K562 (cell line): ENCODE measurements at regions not wholly inside any gene's neighbourhood (a gene's known extent, or its start where the extent isn't known, plus 50 kb on each side); places are given as distances from the start of the nearest gene placed in this dataset.

Source experiments
- ARID3A ChIP-seq: IDR thresholded peaks from 2 replicates; pipeline ENCODE4 v1.6.1; 2012; ENCODE audit warnings: low read depth, low read length, improper control_type of control experiment, borderline replicate concordance
- ASH1L ChIP-seq: fragments of 450-650 bp; IDR thresholded peaks from 2 replicates; pipeline ENCODE4 v1.6.1; 2018; ENCODE audit warnings: borderline replicate concordance, mild to moderate bottlenecking, low read depth; ENCODE audit not compliant: partially characterized antibody
- HOMEZ ChIP-seq: fragments of 250-450 bp; sonication (Bioruptor Pico); IDR thresholded peaks from 2 replicates; pipeline ENCODE4 v1.4.0; 2020; ENCODE audit warnings: mild to moderate bottlenecking, moderate library complexity
- ILK ChIP-seq: fragments of 450-650 bp; IDR thresholded peaks from 2 replicates; pipeline ENCODE4 v1.6.1; 2016; ENCODE audit warnings: missing genetic modification characterization, low read depth, mild to moderate bottlenecking, missing compliant biosample characterization, moderate library complexity, borderline replicate concordance
- ZNF407 ChIP-seq: fragments of 450-650 bp; IDR thresholded peaks from 2 replicates; pipeline ENCODE4 v1.6.1; 2016; ENCODE audit warnings: low read depth
- ZNF696 ChIP-seq: fragments of 250-450 bp; sonication (Bioruptor Pico); conservative IDR thresholded peaks from 2 replicates; pipeline ENCODE4 v1.4.0; 2020; ENCODE audit warnings: mild to moderate bottlenecking, moderate library complexity
- TF ChIP-seq, protein P1 (sequence below): fragments of 250-450 bp; sonication (Bioruptor Pico); IDR thresholded peaks from 2 replicates; pipeline ENCODE4 v1.4.0; 2020; ENCODE audit warnings: mild to moderate bottlenecking

GRCh38 chr1:36730599-36730998, 247.9 kb upstream of the CSF3R start (continued):
- TF ChIP-seq, protein P1, sequence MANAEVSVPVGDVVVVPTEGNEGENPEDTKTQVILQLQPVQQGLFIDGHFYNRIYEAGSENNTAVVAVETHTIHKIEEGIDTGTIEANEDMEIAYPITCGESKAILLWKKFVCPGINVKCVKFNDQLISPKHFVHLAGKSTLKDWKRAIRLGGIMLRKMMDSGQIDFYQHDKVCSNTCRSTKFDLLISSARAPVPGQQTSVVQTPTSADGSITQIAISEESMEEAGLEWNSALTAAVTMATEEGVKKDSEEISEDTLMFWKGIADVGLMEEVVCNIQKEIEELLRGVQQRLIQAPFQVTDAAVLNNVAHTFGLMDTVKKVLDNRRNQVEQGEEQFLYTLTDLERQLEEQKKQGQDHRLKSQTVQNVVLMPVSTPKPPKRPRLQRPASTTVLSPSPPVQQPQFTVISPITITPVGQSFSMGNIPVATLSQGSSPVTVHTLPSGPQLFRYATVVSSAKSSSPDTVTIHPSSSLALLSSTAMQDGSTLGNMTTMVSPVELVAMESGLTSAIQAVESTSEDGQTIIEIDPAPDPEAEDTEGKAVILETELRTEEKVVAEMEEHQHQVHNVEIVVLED (CRISPR knock-in tag), result no peak
- TF ChIP-seq ILK (tag), result no peak
- no peak for TF ChIP-seq ARID3A
- TF ChIP-seq ASH1L, result no peak
- no peak for TF ChIP-seq HOMEZ (CRISPR knock-in tag)
- TF ChIP-seq ZNF407, result no peak
- TF ChIP-seq ZNF696 (CRISPR knock-in tag), result no peak
